ENCODE measurements at regions not wholly inside any gene's neighbourhood (a gene's known extent, or its start where the extent isn't known, plus 50 kb on each side); places are given as distances from the start of the nearest gene placed in this dataset.

- Histone ChIP-seq H3K4me3 (ENCODE audit: low read depth, low read length) (no peak overlapping the region), H3K27me3 (ENCODE audit: control insufficient read depth, insufficient read depth, low read length) (no peaks in the 10 kb centered on the region), H3K36me3 (ENCODE audit: control insufficient read depth, insufficient read depth, low read length) (no peaks in the 10 kb centered on the region)
- no peak for TF ChIP-seq CTCF (IDR thresholded peaks at IDR 0.05; ENCODE audit: insufficient read depth, low read length, poor library complexity, severe bottlenecking)
- no peak for DNase-seq (ENCODE audit: low read depth)
These were observed 267.5 kb downstream of the PIK3C3 start for GRCh38 chr18:42222557-42222956.

- no peak for DNase-seq (ENCODE audit: low read depth)
- Histone ChIP-seq H3K4me3 (ENCODE audit: low read depth, low read length) (no peak overlapping the region), H3K36me3 (ENCODE audit: control insufficient read depth, insufficient read depth, low read length) (no peaks in the 10 kb centered on the region), H3K27me3 (ENCODE audit: control insufficient read depth, insufficient read depth, low read length) (no peaks in the 10 kb centered on the region)
- no peak for TF ChIP-seq CTCF (IDR thresholded peaks at IDR 0.05; ENCODE audit: insufficient read depth, low read length, poor library complexity, severe bottlenecking)
These were observed 273.5 kb downstream of the PIK3C3 start for GRCh38 chr18:42228581-42228980.

- Histone ChIP-seq H3K36me3 (ENCODE audit: control insufficient read depth, insufficient read depth, low read length) (no peaks in the 10 kb centered on the region), H3K27me3 (ENCODE audit: control insufficient read depth, insufficient read depth, low read length) (no peaks in the 10 kb centered on the region), H3K4me3 (ENCODE audit: low read depth, low read length) (no peak overlapping the region)
- no peak for DNase-seq (ENCODE audit: low read depth)
- TF ChIP-seq CTCF (IDR thresholded peaks at IDR 0.05; ENCODE audit: insufficient read depth, low read length, poor library complexity, severe bottlenecking), result no peak
These were observed 274.5 kb downstream of the PIK3C3 start for GRCh38 chr18:42229211-42230210.

- H3K4me3 ChIP-seq (ENCODE audit: low read depth, low read length), result no peak overlapping the region
- no peak for TF ChIP-seq CTCF (IDR thresholded peaks at IDR 0.05; ENCODE audit: insufficient read depth, low read length, poor library complexity, severe bottlenecking)
- DNase-seq (ENCODE audit: low read depth), result no peak
- no peaks in the 10 kb centered on the region for H3K27me3 ChIP-seq (ENCODE audit: control insufficient read depth, insufficient read depth, low read length)
- H3K36me3 ChIP-seq (ENCODE audit: control insufficient read depth, insufficient read depth, low read length), result no peaks in the 10 kb centered on the region
These were observed 275.6 kb downstream of the PIK3C3 start for GRCh38 chr18:42230636-42231035.

- no peak overlapping the region for H3K4me3 ChIP-seq (ENCODE audit: low read depth, low read length)
- H3K27me3 ChIP-seq (ENCODE audit: control insufficient read depth, insufficient read depth, low read length), result no peaks in the 10 kb centered on the region
- no peak for TF ChIP-seq CTCF (IDR thresholded peaks at IDR 0.05; ENCODE audit: insufficient read depth, low read length, poor library complexity, severe bottlenecking)
- no peaks in the 10 kb centered on the region for H3K36me3 ChIP-seq (ENCODE audit: control insufficient read depth, insufficient read depth, low read length)
- DNase-seq (ENCODE audit: low read depth), result no peak
These were observed 276.2 kb downstream of the PIK3C3 start for GRCh38 chr18:42231284-42231683.
